GM12801 (cell line): ENCODE measurements at regions not wholly inside any gene's neighbourhood (a gene's known extent, or its start where the extent isn't known, plus 50 kb on each side); places are given as distances from the start of the nearest gene placed in this dataset.

Experiments used
- TF ChIP-seq, protein P1 (sequence below): IDR thresholded peaks from one replicate; pipeline ENCODE4 v1.5.1; 2011; ENCODE audit warnings: control low read depth; ENCODE audit not compliant: insufficient read length; ENCODE audit errors: extremely low read depth

- TF ChIP-seq, protein P1, sequence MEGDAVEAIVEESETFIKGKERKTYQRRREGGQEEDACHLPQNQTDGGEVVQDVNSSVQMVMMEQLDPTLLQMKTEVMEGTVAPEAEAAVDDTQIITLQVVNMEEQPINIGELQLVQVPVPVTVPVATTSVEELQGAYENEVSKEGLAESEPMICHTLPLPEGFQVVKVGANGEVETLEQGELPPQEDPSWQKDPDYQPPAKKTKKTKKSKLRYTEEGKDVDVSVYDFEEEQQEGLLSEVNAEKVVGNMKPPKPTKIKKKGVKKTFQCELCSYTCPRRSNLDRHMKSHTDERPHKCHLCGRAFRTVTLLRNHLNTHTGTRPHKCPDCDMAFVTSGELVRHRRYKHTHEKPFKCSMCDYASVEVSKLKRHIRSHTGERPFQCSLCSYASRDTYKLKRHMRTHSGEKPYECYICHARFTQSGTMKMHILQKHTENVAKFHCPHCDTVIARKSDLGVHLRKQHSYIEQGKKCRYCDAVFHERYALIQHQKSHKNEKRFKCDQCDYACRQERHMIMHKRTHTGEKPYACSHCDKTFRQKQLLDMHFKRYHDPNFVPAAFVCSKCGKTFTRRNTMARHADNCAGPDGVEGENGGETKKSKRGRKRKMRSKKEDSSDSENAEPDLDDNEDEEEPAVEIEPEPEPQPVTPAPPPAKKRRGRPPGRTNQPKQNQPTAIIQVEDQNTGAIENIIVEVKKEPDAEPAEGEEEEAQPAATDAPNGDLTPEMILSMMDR: no peak
Observed at GRCh38 chr15:38944536-38944935, 379.9 kb upstream of the RASGRP1 start.

- TF ChIP-seq, protein P1: no peak
Observed at GRCh38 chr15:38945551-38946298, 381.1 kb upstream of the RASGRP1 start.

DNA sequence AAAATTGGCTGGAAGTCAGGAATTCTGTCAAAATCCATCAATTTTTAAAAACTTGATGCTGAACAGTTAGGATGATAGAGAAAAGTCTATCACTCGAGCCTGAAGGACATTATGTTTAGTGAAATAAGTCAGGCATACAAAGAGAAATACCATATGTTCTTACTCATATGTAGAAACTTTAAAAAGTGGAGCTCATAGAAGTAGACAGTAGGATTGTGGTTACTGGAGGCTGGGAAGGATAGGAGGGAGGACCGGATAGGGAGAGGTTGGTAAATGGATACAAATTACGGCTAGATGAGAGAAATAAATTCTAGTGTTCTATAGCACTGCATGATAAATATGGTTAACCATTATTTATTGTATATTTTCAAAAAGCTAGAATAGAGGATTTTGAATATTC lies 389.5 kb upstream of the RASGRP1 start:
- TF ChIP-seq, protein P1: no peak

GRCh38 chr15:38961456-38961855 lies 396.8 kb upstream of the RASGRP1 start:
- TF ChIP-seq, protein P1: no peak

DNA sequence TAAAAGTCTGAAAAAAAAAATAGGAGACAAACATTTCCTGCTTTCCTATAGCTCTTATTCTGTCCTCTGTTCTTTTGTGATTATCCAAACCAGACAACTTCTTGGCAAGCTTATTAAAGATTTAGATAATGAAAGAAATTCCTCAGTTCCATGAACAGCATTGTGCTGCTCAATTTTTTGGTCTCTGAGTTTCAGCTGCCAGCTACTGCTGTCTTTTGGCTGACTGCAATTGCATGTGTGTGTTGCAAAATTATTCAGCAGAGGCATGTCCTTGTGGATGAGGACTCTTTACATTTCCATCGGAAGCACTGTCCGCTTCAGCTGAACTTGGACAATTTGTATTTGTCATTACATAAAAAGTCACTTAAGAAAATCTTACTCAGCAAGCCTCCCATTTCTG lies 397.3 kb upstream of the RASGRP1 start:
- TF ChIP-seq, protein P1: no peak

DNA sequence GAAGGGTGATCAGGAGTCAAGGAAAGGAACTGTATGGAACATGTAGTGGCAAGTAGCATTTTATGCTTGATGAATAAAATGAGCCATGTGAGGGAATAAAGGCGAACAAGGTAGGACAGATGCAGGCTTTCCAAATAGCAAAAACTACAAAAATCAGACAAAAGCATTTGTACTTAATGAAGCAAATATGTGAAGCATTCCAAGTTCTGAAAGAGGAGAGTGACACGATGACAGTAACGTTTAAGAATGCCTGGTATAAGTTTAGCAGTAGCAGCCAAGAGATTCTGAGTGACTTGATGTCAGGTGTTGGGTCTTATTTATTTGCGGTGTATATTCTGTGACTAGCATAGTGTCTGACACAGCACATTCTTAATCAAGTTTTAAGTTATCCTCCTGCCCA lies 408.2 kb upstream of the RASGRP1 start:
- TF ChIP-seq, protein P1: no peak

DNA sequence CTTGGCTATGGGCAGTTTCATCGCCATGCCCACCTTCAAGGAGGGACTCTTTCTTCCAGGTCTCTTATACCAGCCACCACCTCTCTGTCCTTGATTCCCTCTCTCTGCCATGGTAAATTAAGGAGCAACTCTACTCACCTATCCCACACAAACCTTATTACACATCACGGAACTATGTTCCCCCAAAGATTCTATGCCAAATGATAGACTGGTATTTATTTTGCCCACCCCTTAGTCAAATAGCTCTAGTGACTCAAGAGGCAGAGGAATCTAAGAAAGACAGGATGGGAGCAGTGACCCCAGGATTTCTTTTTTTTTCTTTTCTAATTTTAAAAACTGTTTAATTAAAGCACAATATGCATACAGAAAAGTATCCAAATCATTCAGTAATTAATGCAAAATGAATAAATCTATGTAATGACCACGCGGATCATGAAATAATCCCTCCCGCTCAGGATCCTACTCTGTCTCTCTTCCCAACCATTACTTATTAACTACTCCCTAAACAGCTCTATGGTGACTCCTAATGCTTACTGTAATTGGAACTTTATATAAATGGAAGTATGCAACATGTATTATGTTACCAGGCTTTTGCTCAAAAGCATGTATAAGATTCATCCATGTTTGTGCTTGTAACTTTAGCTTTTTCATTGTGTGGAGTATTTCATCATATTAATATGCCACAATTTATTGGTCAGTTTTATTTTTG lies 410.8 kb upstream of the RASGRP1 start:
- TF ChIP-seq, protein P1: no peak
